HG03354 (cell line): ENCODE measurements at regions not wholly inside any gene's neighbourhood (a gene's known extent, or its start where the extent isn't known, plus 50 kb on each side); places are given as distances from the start of the nearest gene placed in this dataset.

Experiments used
- ATAC-seq: cut with Tn5 transposase; IDR thresholded peaks from one replicate; pipeline ENCODE4 v1.9.1; 2021; ENCODE audit warnings: mild to moderate bottlenecking; ENCODE audit not compliant: unreplicated experiment, poor library complexity, severe bottlenecking

DNA sequence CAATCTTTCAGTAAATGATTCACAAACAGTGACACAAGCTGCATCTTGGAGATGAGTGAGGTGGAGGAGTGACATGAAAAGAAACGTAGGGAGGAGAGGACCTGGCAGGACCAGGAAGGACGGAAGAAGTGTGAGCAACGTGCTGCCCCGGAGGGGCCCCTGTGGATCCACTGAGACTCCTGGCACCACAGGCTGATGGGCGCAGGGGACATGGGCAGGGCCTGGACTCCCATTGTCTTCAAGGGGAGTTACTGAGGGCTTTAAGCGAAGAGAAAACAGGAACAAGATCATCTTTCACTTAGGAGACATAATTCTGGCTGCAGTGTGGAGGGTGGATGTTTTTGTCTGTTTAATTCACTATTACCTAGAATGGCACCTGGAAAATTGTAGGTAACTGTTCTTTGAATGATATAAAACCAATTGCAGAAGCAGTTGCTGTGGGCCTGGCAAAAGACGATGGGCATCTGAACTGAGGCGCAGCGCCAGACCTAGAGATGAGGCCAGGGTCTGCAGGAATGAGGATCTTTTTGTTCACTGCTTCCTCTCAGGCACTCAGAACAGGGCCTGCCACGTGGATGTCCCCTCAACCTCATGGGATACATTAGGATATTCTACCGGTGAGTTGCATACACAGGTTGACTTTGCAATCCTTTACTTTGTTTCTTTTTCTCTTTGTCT, 156.4 kb downstream of the TMEM18 start:
- ATAC-seq = no peak

DNA sequence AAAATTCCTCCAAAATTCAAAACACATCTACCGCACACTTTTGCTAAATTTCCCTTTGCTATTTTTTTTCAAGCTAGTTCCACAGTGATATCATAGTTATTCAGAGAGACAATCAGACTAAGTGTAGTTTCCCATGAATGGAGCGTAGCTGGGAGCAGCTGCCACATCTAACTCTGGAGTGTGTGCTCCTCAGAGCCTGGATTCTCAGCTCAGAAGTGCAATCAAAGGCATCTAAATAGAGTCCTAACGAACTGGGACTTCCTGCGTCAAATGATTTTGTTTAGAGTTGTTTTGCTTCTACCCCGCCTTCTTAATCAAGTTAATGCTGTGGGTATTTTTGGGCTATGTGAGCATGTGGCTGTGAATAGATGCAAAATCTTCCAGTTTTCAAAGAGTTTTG, 160.3 kb downstream of the TMEM18 start:
- ATAC-seq = no peak

DNA sequence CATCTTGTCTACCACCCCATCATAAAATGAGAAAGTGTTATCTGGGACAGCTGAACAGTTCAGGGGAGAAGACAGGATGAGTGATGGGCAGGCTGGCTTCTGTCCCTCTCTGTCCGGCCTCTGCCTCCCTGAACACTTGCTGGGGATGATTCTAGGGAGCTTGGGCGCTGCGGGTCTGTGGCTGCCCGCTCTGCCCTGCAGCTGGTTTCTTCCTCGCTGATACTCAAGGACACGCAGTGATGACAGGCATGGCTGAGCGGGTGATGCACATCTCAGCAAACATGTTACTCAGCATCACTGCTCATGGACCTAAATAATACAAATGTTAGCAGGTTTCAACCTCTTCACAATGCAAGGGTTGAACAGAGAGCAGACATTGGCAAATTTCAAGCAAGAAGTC, 161.1 kb downstream of the TMEM18 start:
- ATAC-seq = no peak

DNA sequence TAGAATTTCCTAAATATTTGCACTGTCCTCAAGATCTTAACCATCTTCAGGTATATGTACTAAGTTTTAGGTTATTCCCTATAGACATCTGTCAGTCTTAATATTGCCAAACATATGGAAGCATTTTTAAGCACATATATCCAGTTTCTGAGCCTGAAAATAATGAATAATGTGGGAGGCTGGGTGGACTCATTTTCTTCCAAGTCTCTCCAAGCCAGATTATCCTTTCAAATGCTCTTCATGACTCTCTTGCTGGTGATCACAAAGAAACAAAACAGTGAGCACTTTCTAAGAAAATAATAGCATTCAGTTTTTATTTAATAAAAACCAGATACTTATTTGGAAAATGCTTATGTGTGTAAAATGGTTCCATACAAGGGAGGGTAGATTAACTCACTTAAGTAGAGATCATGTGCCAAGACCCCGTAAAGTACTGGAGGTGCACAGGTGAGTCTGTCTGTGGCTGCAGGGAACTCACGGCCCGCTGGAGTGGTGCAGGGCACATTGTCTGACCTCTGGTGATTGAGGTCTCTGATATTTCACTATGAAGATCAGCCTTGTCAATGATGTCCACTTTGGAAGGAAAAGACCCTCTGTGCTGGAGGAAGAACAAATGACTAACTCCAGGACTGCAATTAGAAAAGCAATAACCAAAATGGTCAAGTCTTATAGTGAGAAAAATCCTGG, 161.6 kb downstream of the TMEM18 start:
- ATAC-seq = no peak

DNA sequence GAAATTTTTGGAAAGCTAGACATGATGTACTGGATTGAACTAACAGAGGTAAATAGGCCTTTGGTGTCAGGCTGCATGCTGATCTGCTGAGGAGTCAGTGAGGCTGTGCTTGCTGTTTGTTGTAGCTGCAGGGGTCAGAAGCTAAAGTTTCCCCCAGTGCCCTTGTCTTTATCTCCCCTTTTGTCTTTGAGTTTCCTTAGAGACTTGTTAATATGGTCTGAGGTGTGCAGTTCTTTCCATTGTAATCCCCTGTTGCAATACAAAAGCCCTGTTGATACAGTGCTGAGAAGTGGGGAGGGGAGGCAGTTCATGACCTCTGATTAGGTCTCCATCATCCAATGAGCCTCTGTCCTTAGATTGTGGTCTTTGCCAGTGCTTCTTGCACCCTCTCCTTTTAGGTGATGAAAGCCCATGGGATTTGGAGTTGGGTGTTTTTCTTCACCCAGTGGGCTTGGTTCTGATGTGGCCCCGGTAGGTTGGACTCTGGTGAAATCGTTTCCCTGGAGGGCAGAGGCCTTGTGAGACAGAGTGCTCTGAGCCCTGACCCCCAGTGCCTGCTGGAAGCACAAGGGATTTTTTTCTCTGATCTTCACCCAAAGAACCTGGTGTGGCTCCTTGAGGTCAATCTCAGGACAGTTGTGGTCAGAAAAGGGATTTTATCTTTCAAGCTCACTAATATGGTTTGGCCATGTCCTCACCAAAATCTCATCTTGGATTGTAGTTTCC, 163.1 kb downstream of the TMEM18 start:
- no peak for ATAC-seq

DNA sequence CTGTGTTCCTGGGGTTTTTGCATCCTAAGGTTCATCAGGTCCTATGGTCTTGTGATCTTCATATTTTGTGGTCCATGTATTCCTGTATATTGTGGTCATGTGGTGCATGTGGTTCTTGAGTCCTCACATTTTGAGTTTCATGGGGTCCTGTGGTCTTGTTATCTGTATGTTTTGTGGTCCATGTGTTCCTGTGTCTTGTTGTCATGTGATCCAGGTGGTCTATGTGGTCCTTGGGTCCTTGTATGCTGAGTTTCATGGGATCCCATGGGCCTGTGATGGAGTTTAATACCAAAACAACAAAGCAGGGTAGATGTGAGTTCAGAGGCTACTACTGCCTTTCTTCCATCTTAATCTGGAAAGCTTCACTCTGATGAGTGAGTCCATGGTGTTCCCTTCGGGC, 166.4 kb downstream of the TMEM18 start:
- ATAC-seq = no peak

DNA sequence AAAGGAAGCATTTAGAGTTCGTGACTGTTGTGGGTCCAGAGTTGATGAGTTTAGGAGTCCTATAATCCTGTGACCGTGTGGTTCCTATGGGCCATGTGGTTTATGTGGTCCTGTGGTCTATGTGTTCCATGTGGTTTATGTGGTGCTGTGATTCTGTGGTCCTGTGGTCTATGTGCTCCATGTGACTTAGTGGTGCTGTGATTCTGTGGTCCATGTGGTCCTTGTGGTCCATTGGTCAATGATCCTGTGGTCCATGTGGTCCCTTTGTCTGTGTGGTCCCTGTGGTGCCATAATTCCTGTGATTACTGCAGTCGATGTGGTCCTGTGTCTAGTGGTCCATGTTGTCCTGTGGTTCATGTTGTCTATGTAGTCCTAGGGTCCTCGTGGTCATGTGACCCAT, 167.3 kb downstream of the TMEM18 start:
- ATAC-seq = no peak

DNA sequence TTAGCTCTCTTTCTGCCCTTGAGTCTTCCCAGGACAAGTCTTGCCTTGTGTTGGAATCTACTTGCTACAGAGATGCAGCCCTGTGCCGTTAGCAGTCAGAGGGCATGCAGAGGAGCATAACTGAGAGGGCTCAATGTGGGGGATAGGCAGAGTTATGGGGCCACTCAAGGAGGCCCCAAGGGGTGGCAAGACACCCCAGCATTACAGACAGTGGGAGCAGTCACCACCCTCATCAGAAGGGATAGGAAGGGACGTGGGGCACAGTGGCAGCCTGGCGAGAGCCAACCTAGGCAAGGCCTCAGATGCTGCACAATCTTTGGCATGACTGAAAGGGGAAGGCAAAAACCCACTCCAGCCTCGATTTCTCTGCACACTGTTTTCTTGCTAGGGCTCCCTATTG, 169.1 kb downstream of the TMEM18 start:
- no peak for ATAC-seq

DNA sequence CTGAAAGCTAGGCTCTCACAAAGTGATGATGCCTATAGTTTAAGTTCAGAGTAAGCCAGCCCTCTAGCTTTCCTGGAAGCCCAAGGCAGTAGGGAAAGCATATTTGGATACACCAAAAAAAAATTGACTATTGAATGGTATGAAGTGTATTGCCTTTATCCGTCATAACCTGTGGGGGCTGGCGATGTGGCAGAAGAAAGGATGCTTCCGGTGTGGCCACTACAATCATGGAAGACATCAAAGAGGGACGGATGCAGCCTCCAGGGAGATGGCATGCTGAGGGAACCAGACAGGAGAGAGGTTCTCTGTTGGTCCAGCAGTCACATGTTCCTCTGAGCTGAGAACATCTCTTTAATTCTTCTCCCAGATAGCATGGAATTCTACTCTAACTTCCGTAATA, 170.3 kb downstream of the TMEM18 start:
- no peak for ATAC-seq

DNA sequence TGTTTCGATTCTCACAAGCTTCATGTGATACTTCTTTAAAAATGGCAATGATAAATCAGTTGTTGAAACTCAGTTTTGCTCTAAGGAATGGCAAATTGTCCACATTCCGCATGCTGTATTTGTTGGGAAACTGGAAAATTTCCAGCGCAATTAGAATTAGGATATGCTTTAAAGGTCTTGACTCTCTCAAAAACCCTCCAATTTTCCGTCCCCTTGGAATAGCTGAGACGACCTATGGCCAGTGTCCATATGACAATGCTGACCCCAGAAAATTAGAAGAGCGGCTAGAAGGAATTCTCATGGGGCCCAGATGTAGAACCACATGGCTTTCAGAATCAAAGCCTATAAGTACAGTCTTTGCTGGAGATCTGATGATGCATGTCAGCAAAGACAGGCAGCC, 170.8 kb downstream of the TMEM18 start:
- ATAC-seq = no peak

DNA sequence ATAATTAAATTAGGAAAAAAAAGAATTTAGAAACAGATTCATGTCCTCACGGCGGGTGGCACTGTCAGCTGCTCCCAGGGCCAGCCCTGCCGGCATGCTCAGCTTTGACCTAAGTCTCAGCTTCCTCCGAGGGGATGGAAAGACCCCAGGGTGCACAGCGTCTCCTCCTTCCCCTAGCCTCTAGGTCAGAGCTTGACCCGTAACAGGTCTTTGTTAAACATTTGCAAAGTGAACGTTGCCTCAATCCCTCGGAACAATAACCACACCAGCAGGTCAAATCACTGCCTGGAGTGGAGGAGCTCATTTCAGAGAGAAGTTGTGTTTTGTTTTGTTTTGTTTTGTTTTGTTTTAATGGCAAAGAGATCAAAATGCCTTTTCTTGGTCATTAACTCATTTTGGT, 171.3 kb downstream of the TMEM18 start:
- ATAC-seq = no peak

DNA sequence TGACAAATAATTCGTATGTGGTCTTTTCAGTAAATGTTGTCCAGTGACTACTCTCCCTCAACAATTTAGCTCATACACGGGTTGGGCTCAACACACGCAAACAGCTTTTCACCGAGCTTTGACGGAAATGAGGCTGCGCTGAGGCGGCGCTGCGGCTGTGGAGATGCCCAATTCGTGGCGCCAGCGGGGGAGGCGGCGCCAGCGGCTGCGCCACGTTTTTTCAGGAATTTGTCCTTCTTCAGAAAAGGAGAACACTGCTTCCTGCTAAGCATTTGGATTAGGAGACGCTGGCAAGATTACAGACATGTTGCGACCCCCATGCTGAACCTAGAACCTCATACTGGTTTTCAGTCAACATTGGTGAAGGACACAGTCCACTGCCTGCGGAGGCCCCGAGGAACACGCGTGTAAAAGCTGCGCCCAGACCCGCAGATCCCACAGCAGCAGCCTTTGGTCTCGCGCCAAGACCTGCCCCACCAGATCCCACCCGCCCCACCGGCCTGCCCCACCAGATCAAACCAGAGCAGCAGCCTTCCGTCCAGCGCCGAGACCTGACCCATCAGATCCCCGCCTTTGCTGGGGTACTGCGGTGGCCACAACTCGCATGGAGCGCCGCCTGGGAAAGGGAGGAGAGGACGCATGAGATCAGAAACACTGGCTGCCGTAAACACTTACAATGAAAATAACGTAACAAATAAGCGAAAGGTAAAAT, 173.8 kb downstream of the TMEM18 start:
- no peak for ATAC-seq

DNA sequence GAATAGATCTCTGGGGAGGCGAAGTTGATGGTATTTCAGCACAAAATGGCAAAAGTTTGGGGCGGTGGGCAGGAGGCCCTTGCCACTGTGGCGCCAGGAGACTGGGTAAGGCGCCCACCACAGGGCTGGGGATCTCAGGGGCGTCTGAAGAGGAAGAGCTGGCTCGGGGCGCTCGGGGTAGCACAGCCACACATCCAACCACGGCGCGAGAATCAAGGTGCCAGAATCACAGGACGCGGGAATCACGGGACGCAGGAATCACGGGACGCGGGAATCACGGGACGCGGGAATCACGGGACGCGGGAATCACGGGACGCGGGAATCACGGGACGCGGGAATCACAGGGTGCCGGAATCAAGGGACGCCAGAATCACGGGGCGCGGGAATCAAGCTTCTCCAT, 174.4 kb downstream of the TMEM18 start:
- ATAC-seq = no peak

DNA sequence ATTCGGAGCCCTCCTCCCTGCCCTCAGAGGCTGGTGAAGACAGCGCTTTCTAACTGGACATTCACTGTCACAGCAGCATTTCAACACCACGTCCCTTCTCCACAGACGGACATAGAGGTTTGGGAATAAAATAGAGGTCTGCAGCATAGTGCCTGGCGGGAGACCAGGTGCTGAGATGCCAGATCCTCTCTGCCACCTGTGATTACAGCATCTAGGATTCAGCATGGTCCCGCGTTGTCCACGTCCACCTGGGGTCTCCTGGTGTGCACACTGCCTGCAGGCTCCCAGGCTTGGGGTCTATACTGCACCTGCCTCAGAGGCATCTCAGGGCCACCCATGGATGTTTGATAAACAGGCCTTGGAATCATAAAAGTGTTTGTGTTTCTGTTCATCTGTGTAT, 175.5 kb downstream of the TMEM18 start:
- ATAC-seq = no peak

DNA sequence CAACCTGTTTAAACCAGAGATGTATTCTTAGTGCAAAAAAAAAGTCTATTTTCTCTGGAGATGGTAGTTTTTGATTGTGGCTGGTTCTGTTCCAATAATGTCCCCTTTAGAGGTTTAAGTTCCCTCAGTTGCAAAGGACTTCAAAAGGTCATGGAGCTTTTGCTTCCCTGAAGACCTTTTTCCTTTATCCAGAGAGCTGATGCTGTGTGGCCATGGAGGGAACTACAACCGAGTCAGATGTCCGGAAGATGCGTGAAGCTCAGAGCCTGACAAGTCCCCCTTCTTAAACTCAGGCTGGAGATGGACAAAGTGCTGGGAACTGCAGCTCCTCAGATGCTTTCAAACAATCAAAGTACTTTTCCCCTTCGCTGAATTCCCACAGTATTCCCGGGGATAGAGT, 176.1 kb downstream of the TMEM18 start:
- ATAC-seq = no peak

DNA sequence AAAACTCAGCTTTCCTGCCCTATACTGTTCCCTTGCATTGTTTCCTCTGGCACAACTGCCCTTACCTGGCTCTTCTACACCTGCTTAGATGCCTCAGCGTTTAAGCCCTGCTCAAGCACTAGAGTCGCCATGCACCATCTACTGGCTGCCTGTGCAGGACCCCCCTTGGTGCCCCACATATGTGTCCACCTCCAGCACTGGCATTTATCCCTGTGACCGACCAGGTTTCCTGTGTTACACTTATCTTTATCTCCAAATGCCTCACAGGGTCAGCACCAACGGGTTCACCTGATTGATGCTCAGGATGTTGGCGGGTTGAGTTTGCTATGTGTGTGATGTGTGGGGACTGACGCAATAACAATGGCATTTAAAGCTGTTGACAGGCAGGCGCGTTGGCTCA, 177.5 kb downstream of the TMEM18 start:
- ATAC-seq = no peak

DNA sequence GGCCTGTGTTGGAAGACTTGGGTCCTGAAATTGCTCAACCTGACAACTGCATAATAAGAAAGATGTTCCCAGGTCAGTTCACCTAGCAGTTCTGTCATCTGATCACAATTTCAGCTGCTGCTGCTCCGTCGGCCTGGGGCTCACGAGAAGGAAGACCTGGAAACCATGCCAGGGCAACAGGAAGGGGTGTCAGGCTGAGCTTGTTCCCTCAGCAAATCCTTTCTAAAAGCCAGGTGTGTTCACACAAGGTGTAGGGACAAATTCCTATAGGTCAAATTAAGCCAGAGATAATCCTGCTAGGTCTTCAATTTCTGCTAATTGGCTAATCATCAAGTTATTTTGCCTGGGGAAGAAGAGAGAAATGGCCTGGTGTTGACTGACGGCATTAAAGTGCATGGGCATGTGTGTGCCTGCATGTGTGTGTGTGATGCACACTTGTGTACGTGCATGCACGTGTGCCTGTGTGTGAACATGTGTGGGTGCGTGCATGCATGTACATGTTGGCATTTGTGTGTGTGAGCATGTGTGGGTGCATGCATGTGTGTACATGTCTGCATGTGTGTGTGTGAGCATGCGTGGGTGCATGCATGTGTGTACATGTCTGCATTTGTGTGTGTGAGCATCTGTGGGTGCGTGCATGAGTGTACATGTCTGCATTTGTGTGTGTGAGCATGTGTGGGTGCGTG, 178.6 kb downstream of the TMEM18 start:
- ATAC-seq = no peak

DNA sequence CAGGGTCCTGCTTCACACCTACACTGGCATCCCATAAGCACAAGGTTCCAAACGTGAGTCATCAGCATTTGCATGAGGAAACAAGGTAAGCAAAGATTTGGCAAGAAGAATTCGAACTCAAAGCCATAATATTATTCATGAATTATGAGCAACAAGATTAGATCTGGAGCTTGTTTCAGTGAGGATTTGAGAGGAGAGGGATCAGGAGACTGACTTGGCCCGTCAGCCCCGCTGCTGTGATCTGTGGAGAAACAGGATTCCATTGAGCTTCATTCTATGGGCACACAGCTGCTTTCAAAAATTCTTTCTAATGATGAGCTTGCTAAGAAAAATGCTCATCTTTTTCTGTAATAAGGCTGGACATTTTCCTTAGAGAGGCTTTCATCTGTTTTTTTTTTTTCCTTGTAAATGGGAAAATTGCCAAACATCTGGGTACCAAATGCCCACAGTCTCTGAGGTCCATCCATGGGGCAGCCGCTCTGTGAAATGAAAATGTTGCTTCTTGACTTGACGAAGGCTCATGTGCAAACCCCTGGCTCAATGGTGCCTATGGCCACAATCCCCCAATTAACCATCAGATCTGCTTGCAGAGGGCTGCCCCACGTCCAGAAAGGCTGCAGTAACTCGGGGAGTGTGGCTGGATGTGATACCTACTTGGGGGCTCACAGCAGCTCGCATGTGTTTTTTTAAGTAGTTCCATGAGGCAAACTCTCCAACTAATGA, 179.3 kb downstream of the TMEM18 start:
- no peak for ATAC-seq

DNA sequence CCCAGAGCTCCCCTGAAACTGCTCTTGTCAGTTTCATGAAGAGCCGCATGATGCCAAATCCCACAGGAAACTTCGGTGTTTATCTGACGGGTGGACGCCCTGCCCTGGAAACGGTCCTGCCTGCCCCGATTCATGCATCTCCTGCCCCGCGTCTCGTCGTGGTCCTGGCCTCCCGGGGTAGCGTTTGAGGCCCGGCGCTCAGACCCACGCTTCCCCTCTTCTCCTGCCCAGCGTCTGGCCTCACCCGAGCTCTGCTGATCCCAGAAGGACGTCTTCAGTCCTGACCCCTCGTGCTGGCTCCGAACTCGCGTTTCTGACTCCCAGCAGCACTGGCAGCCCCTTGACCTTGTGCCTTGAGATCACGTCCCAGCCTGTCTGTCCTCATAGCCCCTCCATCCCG, 180.5 kb downstream of the TMEM18 start:
- no peak for ATAC-seq
